ENCODE measurements at regions not wholly inside any gene's neighbourhood (a gene's known extent, or its start where the extent isn't known, plus 50 kb on each side); places are given as distances from the start of the nearest gene placed in this dataset.

- DNase-seq (ENCODE audit: low read depth, low spot score) (no peak), FAIRE-seq (no peak)
- Histone ChIP-seq H3K27me3 (ENCODE audit: control insufficient read depth, extremely low read depth, insufficient read depth, low read length) (no peaks in the 10 kb centered on the region), H3K9ac (ENCODE audit: control insufficient read depth, extremely low read depth, insufficient read depth, low read length) (no peak overlapping the region), H3K4me3 (ENCODE audit: control insufficient read depth in 2 of 3, extremely low read depth in 1 of 3, insufficient read depth in 2 of 3, low read depth in 1 of 3, low read length in 3 of 3) (no peak overlapping the region), H3K27ac (ENCODE audit: control insufficient read depth, insufficient read depth, low read length) (no peak overlapping the region), H3K9me3 (ENCODE audit: control insufficient read depth, low read depth, low read length) (no peaks in the 10 kb centered on the region), H4K20me1 (ENCODE audit: control insufficient read depth, extremely low read depth, insufficient read depth, low read length) (no peaks in the 10 kb centered on the region), H2AFZ (ENCODE audit: control insufficient read depth, low read length) (no peak overlapping the region), H3K36me3 (ENCODE audit: control insufficient read depth in 2 of 2, extremely low read depth in 1 of 2, insufficient read depth in 2 of 2, low read length in 2 of 2) (no peaks in the 10 kb centered on the region), H3K4me2 (ENCODE audit: control insufficient read depth, extremely low read depth, insufficient read depth, low read depth, low read length) (no peak overlapping the region), H3K9me1 (ENCODE audit: control insufficient read depth, extremely low read depth, insufficient read depth, low read length) (no peaks in the 10 kb centered on the region), H3K4me1 (ENCODE audit: control insufficient read depth, extremely low read depth, insufficient read depth, low read length) (no peaks in the 10 kb centered on the region), H3K79me2 (ENCODE audit: control insufficient read depth, insufficient read depth, low read length) (no peaks in the 10 kb centered on the region)
- dilution Hi-C loops (cut with MboI; ENCODE audit: extremely low pct_ligation_motif_present, low sequenced_read_pairs): no loop called here
- TF ChIP-seq, protein P1, sequence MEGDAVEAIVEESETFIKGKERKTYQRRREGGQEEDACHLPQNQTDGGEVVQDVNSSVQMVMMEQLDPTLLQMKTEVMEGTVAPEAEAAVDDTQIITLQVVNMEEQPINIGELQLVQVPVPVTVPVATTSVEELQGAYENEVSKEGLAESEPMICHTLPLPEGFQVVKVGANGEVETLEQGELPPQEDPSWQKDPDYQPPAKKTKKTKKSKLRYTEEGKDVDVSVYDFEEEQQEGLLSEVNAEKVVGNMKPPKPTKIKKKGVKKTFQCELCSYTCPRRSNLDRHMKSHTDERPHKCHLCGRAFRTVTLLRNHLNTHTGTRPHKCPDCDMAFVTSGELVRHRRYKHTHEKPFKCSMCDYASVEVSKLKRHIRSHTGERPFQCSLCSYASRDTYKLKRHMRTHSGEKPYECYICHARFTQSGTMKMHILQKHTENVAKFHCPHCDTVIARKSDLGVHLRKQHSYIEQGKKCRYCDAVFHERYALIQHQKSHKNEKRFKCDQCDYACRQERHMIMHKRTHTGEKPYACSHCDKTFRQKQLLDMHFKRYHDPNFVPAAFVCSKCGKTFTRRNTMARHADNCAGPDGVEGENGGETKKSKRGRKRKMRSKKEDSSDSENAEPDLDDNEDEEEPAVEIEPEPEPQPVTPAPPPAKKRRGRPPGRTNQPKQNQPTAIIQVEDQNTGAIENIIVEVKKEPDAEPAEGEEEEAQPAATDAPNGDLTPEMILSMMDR (optimal IDR thresholded peaks at IDR 0.05 in 1 of 3, IDR thresholded peaks at IDR 0.05 in 1 of 3, conservative IDR thresholded peaks at IDR 0.05 in 1 of 3; ENCODE audit: extremely low read depth in 1 of 3, insufficient read depth in 2 of 3, low read length in 3 of 3): no peak
- TF ChIP-seq EZH2 (IDR thresholded peaks at IDR 0.05; ENCODE audit: low read length): no peak
Measured at GRCh38 chr12:29838768-29839167, 55.0 kb upstream of the TMTC1 start.

Small RNA genes lying in the stretch of these regions (small RNA-seq; reads per million reads assigned to genes)
- 0 reads per million in 3 experiments for gene AC023511.2 (ENCODE audit: insufficient read length in 3 of 3, low read depth in 3 of 3, low replicate concordance in 1 of 3)
- 0 reads per million in 3 experiments for gene RNA5SP356 (ENCODE audit: insufficient read length in 3 of 3, low read depth in 3 of 3, low replicate concordance in 1 of 3)

Measured in keratinocyte (primary cell).